Fibroblast of lung (primary cell): ENCODE measurements at regions not wholly inside any gene's neighbourhood (a gene's known extent, or its start where the extent isn't known, plus 50 kb on each side); places are given as distances from the start of the nearest gene placed in this dataset.
A peak's percentile ranks its signal among the peaks of the same experiment; 100 is the strongest.

ENCODE experiments used
- DNase-seq, 2 donors: peaks; one replicate each; pipeline versions ENCODE4 v3.0.0 to v3.0.0-alpha.2; 2010; ENCODE audit warnings: low read depth in 2 of 2
- H2AFZ ChIP-seq: 2 replicates; pipeline ENCODE4 v1.5.1; 2012; ENCODE audit warnings: low read length, control low read depth, inconsistent platforms
- H3K27ac ChIP-seq: 2 replicates; pipeline ENCODE4 v1.5.1; 2011; ENCODE audit warnings: low read length, control low read depth; ENCODE audit not compliant: insufficient read depth
- H3K27me3 ChIP-seq: 2 replicates; pipeline ENCODE4 v1.5.1; 2011; ENCODE audit warnings: mild to moderate bottlenecking, low read length; ENCODE audit not compliant: control insufficient read depth, insufficient read depth
- H3K36me3 ChIP-seq: 2 replicates; pipeline ENCODE4 v1.5.1; 2011; ENCODE audit warnings: low read length; ENCODE audit not compliant: control insufficient read depth, insufficient read depth
- H3K4me1 ChIP-seq: 2 replicates; pipeline ENCODE4 v1.5.1; 2011; ENCODE audit warnings: low read length; ENCODE audit not compliant: control insufficient read depth, insufficient read depth; ENCODE audit errors: extremely low read depth
- H3K4me2 ChIP-seq: 2 replicates; pipeline ENCODE4 v1.5.1; 2011; ENCODE audit warnings: low read length, control low read depth; ENCODE audit not compliant: insufficient read depth; ENCODE audit errors: extremely low read depth
- H3K4me3 ChIP-seq, 4 experiments: fragments of 200-600 bp in 1 of 4; sonication (generic) in 1 of 4; replicated peaks in 1 of 4; 2 replicates each; pipeline ENCODE4 v1.5.1; 2011 to 2016; ENCODE audit warnings: low read length in 4 of 4, low read depth in 3 of 4, mild to moderate bottlenecking in 3 of 4, control low read depth in 2 of 4, inconsistent platforms in 1 of 4, mixed read lengths in 1 of 4; ENCODE audit not compliant: insufficient read depth in 1 of 4; ENCODE audit errors: control extremely low read depth in 1 of 4
- H3K79me2 ChIP-seq: 2 replicates; pipeline ENCODE4 v1.5.1; 2012; ENCODE audit warnings: mild to moderate bottlenecking, low read length, inconsistent platforms; ENCODE audit not compliant: control insufficient read depth, insufficient read depth
- H3K9ac ChIP-seq: 2 replicates; pipeline ENCODE4 v1.5.1; 2011; ENCODE audit warnings: mild to moderate bottlenecking, low read length, control low read depth; ENCODE audit not compliant: insufficient read depth
- H3K9me3 ChIP-seq: 2 replicates; pipeline ENCODE4 v1.5.1; 2012; ENCODE audit warnings: low read depth, low read length; ENCODE audit not compliant: control insufficient read depth, insufficient read depth
- H4K20me1 ChIP-seq: 2 replicates; pipeline ENCODE4 v1.5.1; 2011; ENCODE audit warnings: low read length; ENCODE audit not compliant: control insufficient read depth, insufficient read depth; ENCODE audit errors: extremely low read depth
- CTCF ChIP-seq, 2 donors: IDR thresholded peaks in 1 of 2; conservative IDR thresholded peaks in 1 of 2; 1 replicate in 1 of 2; 2 replicates in 1 of 2; pipeline ENCODE4 v1.5.1; 2011 to 2012; ENCODE audit warnings: low read length in 2 of 2, control low read depth in 1 of 2, inconsistent platforms in 1 of 2, low read depth in 1 of 2, mild to moderate bottlenecking in 1 of 2
- EZH2 ChIP-seq: IDR thresholded peaks from 2 replicates; pipeline ENCODE4 v1.5.1; 2012; ENCODE audit warnings: low read length, control low read depth, mild to moderate bottlenecking; ENCODE audit errors: missing control alignments

DNA sequence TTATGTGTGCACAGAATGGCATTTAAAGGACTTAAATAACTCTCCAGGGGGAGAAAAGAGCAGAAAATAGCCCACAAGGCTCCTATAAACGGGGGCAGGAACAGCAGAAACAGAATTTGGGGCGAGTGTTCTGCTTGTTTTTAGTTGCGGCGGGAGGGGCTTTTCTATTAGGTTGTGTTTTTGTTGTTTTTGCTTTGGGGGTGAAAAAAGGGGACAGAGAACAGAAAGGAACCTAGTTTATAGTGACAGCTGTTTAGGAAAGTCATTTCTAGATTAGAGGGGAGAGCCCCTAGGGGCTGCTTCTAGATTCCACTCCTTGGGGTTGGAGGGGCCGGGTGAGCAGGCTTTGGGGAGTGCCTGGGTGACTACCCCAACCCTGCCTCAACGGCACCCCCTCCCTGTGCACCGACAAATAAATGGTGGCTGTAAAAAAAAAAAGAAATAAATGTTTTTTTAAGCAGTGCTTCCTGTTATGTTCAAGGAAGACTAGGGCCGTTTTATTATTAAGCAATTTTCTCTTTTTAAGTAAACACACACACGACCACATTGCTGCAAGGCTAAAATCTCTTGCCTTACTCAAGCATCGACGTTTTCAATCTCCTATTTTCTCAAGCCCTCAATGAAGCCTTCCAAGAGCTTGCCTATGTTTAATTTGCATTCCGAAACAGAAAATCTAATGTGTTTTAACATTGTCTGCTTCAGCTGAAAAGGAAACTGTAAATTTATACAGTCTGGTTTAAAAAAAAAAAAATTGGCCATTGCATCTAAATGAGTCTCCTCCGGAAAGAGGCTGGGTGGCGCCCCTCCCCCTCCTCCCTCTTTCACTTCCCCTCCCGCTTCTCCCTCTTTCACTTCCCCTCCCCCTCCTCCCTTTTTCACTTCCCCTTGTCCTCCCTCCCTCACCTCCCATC lies 123.3 kb upstream of the TBL1X start:
- peak overlapping the region; percentile 7 for H3K9ac ChIP-seq
- peak overlapping the region; percentile 67 for H3K27ac ChIP-seq
- peak; percentile 53 to 84 for DNase-seq
- peak overlapping the region in 2 of 4 experiments; percentile 28 to 32 for H3K4me3 ChIP-seq
- no peaks in the 10 kb centered on the region for H3K27me3 ChIP-seq
- no peaks in the 10 kb centered on the region for H4K20me1 ChIP-seq
- TF ChIP-seq CTCF (conservative IDR thresholded peaks at IDR 0.05 in 1 of 2, IDR thresholded peaks at IDR 0.05 in 1 of 2; ENCODE audit: low read depth in 1 of 2, low read length in 2 of 2) (no peak), EZH2 (no peak)
- H2AFZ ChIP-seq: no peak overlapping the region
- no peaks in the 10 kb centered on the region for H3K79me2 ChIP-seq
- no peaks in the 10 kb centered on the region for H3K9me3 ChIP-seq
- no peaks in the 10 kb centered on the region for H3K36me3 ChIP-seq
- H3K4me1 ChIP-seq: peaks cover 9% of the 10 kb centered on the region
- peak overlapping the region; percentile 44 for H3K4me2 ChIP-seq

DNA sequence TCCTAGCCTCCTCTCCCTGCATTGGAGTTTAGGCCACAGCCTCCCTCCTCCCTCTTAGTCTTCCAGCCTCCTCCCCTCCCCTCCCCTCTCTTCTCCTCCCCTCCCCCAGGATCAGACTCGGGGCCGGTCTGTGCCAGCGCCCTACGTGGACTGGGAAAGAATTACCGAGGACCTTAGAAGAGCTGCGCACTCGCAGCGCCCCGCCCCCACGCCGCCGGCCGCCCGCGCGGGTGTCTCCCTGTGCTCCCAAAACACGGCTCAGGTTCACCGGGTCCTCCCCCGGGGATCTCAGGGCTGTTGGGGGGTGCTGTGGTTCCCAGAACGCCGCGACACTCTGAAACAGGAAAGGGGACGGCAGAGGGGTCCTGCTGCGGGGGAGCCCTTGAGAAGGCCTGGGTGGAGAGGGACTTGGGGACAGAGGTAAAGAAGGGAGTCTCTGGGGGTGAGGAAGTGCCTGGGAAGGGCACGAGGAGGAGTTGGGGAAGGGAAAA lies 122.3 kb upstream of the TBL1X start:
- peaks cover 5% of the 10 kb centered on the region for H3K4me1 ChIP-seq
- H3K27ac ChIP-seq: no peak overlapping the region
- H3K4me2 ChIP-seq: peak overlapping the region; percentile 45
- H3K4me3 ChIP-seq: peak overlapping the region in 1 of 4 experiments; percentile 38
- DNase-seq: peak; percentile 80 to 91
- no peaks in the 10 kb centered on the region for H3K27me3 ChIP-seq
- TF ChIP-seq EZH2 (no peak), CTCF (conservative IDR thresholded peaks at IDR 0.05 in 1 of 2, IDR thresholded peaks at IDR 0.05 in 1 of 2; ENCODE audit: low read depth in 1 of 2, low read length in 2 of 2) (no peak)
- H4K20me1 ChIP-seq: no peaks in the 10 kb centered on the region
- no peaks in the 10 kb centered on the region for H3K9me3 ChIP-seq
- H3K79me2 ChIP-seq: no peaks in the 10 kb centered on the region
- H2AFZ ChIP-seq: no peak overlapping the region
- H3K9ac ChIP-seq: no peak overlapping the region
- H3K36me3 ChIP-seq: no peaks in the 10 kb centered on the region

DNA sequence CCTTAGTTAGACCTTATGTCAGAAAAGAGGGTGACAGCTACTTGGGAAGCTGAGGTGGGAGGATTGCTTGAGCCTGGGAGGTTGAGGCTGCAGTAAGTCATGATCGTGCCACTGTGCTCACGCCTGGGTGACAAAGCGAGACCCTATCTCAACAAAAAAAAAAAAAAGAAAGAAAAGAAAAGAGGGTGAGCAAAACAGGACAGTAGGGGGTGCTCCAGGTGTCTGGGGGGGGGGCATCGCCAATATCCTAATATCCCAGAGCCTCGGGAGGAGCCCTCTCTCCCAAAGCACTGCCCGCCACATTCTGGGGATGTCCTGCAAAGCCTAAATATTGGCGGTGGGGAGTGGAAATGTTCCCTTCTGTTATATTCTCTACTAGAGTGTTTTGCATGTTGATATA lies 120.9 kb upstream of the TBL1X start:
- H4K20me1 ChIP-seq: no peaks in the 10 kb centered on the region
- no peak overlapping the region for H3K4me2 ChIP-seq
- no peaks in the 10 kb centered on the region for H3K36me3 ChIP-seq
- H3K79me2 ChIP-seq: no peaks in the 10 kb centered on the region
- DNase-seq: no peak
- H2AFZ ChIP-seq: no peak overlapping the region
- no peak overlapping the region for H3K27ac ChIP-seq
- H3K9ac ChIP-seq: no peak overlapping the region
- no peaks in the 10 kb centered on the region for H3K27me3 ChIP-seq
- H3K4me3 ChIP-seq: no peak overlapping the region
- no peaks in the 10 kb centered on the region for H3K9me3 ChIP-seq
- peaks cover 9% of the 10 kb centered on the region for H3K4me1 ChIP-seq
- TF ChIP-seq EZH2 (no peak), CTCF (conservative IDR thresholded peaks at IDR 0.05 in 1 of 2, IDR thresholded peaks at IDR 0.05 in 1 of 2; ENCODE audit: low read depth in 1 of 2, low read length in 2 of 2) (no peak)
